ENCODE measurements at regions not wholly inside any gene's neighbourhood (a gene's known extent, or its start where the extent isn't known, plus 50 kb on each side); places are given as distances from the start of the nearest gene placed in this dataset.

DNA sequence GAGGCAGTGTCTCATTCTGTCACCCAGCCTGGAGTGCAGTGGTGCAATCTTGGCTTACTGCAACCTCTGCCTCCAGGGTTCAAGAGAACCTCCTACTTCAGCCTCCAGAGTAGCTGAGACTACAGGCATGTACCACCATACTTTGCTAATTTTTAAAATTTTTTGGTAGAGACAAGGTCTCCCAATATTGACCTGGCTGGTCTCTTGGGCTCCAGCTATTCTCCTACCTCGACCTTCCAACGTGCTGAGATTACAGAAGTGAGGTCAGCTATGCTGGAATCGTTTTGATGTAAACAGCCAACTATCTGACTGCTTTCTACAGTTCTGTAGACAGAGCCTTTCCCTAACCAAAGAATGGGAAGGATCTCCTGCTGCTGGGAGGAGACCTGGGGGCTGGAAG lies 375.8 kb downstream of the GATA3 start:
- TF ChIP-seq, protein P1, sequence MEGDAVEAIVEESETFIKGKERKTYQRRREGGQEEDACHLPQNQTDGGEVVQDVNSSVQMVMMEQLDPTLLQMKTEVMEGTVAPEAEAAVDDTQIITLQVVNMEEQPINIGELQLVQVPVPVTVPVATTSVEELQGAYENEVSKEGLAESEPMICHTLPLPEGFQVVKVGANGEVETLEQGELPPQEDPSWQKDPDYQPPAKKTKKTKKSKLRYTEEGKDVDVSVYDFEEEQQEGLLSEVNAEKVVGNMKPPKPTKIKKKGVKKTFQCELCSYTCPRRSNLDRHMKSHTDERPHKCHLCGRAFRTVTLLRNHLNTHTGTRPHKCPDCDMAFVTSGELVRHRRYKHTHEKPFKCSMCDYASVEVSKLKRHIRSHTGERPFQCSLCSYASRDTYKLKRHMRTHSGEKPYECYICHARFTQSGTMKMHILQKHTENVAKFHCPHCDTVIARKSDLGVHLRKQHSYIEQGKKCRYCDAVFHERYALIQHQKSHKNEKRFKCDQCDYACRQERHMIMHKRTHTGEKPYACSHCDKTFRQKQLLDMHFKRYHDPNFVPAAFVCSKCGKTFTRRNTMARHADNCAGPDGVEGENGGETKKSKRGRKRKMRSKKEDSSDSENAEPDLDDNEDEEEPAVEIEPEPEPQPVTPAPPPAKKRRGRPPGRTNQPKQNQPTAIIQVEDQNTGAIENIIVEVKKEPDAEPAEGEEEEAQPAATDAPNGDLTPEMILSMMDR (IDR thresholded peaks at IDR 0.05): no peak
- no peak for DNase-seq
- H3K4me3 Mint-ChIP-seq: no peak overlapping the region
- H3K27me3 Mint-ChIP-seq (ENCODE audit: low read depth, poor library complexity): peaks cover 46% of the 10 kb centered on the region
- no peak overlapping the region for H3K27ac Mint-ChIP-seq
- H3K9me3 Mint-ChIP-seq: no peaks in the 10 kb centered on the region
- H3K4me1 Mint-ChIP-seq: peaks cover 4% of the 10 kb centered on the region
- H3K36me3 Mint-ChIP-seq (ENCODE audit: low read depth): no peaks in the 10 kb centered on the region

DNA sequence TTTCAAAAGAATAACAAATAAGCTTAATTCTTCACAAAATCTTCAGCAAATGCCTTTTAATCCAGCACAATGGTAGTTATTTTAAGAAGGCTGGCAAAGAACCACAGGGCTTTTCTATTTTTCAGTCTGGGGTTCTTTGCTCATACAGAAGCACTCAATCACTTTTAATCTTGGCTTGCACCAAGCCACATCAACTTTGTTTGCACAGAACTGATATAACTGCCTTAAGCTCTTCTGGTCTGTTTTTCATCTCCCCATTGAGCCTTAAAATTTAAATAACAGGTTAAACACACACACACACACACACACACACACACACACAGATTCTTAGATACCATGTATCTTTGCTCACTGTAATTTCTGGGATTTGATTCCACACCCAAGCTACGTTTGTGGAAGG lies 377.0 kb downstream of the GATA3 start:
- Mint-ChIP-seq H3K27me3 (ENCODE audit: low read depth, poor library complexity) (peaks cover 45% of the 10 kb centered on the region), H3K4me1 (peaks cover 12% of the 10 kb centered on the region), H3K4me3 (no peak overlapping the region), H3K9me3 (no peaks in the 10 kb centered on the region), H3K27ac (no peak overlapping the region), H3K36me3 (ENCODE audit: low read depth) (no peaks in the 10 kb centered on the region)
- TF ChIP-seq, protein P1 (IDR thresholded peaks at IDR 0.05): no peak
- no peak for DNase-seq

DNA sequence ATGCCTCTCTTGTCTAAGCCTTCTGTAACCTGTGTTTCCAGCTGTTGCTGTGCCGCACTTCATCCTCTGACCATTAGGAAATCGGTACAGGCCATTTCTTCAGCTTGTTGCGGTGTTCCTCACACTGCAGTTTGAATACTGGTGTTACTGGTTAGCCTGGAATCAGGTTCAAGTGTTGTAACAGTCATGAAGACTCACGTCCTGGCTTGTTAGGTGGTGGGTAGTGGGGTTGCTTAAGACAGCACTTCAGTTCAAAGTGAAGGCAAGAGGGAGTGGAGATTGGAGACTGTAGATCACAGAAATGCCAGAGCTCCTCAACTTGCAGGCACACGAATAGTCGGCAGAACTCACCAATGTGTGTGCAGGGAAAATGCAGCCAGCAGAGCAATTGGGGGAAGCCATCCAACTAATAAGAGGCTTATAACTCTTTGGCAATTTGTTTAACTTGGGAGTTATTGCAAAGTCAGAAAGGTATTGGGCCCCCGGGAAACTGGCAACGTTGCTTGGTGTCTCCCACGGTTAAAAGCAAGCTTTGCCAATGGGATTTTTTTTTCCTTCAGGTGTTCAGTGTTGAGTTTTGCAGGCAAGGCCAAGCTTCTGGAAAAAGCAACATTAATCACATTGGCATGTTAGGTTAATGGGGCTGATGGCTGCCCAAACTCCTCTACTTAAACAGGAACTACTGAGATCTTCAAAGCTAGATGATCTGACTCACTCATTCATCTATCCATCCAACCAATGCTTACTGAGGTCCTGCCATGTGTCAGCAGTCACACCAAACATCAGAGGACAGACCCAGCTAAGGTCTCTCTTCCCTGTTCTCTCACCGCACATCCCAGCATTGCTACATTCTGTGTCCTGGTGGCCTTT lies 380.9 kb downstream of the GATA3 start:
- peaks cover 3% of the 10 kb centered on the region for H3K9me3 Mint-ChIP-seq
- no peak overlapping the region for H3K4me3 Mint-ChIP-seq
- H3K4me1 Mint-ChIP-seq: peaks cover 12% of the 10 kb centered on the region
- no peaks in the 10 kb centered on the region for H3K36me3 Mint-ChIP-seq (ENCODE audit: low read depth)
- H3K27me3 Mint-ChIP-seq (ENCODE audit: low read depth, poor library complexity): peaks cover 72% of the 10 kb centered on the region
- H3K27ac Mint-ChIP-seq: no peak overlapping the region
- TF ChIP-seq, protein P1 (IDR thresholded peaks at IDR 0.05): no peak
- no peak for DNase-seq

DNA sequence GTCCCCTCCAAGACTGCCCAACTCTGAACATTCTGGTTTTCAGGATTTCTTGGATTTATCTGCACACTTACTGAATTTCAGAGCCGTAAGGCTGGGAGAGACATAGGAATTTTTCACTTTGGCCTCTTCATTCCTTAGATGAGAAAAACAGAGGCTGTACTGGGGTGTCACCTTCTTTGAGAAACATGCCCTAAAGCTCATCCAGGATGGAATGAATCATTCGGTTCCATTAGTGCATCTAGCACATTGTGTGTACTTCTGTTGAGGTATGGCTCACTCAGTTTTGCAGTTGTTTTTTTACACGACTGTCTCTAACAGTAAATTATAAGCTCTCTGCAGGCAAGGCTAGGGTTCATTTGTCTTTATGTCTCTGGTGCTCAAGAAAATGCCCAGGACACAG lies 383.4 kb downstream of the GATA3 start:
- Mint-ChIP-seq H3K9me3 (peaks cover 3% of the 10 kb centered on the region), H3K4me3 (no peak overlapping the region), H3K4me1 (peaks cover 12% of the 10 kb centered on the region), H3K36me3 (ENCODE audit: low read depth) (no peaks in the 10 kb centered on the region), H3K27me3 (ENCODE audit: low read depth, poor library complexity) (peaks cover 73% of the 10 kb centered on the region), H3K27ac (no peak overlapping the region)
- no peak for DNase-seq
- TF ChIP-seq, protein P1 (IDR thresholded peaks at IDR 0.05): no peak

DNA sequence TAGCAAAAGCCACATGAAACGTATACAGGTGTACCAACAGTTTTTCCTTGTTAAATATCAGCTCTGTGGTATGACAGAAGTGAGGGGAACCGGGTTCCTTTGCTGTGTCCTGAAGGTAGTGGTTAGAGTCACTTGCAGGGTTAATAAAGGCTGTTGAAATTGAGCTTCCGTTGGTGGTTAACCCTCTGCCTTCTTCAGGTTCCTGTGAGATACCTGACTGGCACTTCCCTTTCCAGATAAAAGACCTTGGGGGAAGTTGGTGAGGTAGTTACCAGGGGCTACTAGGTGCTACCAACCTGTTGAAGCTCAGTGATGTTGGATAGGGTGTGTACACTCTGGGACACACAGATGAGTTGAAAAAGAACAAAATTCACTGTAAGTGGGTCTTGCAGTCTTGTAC lies 384.1 kb downstream of the GATA3 start:
- no peak overlapping the region for H3K4me3 Mint-ChIP-seq

More for the DNA sequence above, 384.1 kb downstream of the GATA3 start:
- Mint-ChIP-seq H3K9me3 (peaks cover 3% of the 10 kb centered on the region), H3K36me3 (ENCODE audit: low read depth) (no peaks in the 10 kb centered on the region), H3K27ac (no peak overlapping the region), H3K4me1 (peaks cover 12% of the 10 kb centered on the region), H3K27me3 (ENCODE audit: low read depth, poor library complexity) (peaks cover 76% of the 10 kb centered on the region)
- DNase-seq: no peak
- TF ChIP-seq, protein P1 (IDR thresholded peaks at IDR 0.05): no peak

Measured in nephron progenitor cell (in vitro differentiated cells).